Endothelial cell of umbilical vein (primary cell): ENCODE measurements at regions not wholly inside any gene's neighbourhood (a gene's known extent, or its start where the extent isn't known, plus 50 kb on each side); places are given as distances from the start of the nearest gene placed in this dataset.

ENCODE experiments used
- BruUV-seq: library from RNA; stranded (reverse); fragments of 400-500 nt; replicated peaks from 2 replicates; lab custom pipeline; 2021; lab: Mats Ljungman, UMichigan
- CTCF ChIA-PET: fragments of 300-600, 350-600 bp; sonication (Branson Sonifier 250); formaldehyde crosslinking; loops from one replicate; lab custom pipeline; 2021; ENCODE audit warnings: antibody characterized with exemption, inconsistent platforms; lab: Charles Lee
- POLR2A ChIA-PET: fragments of 300-600, 350-600 bp; sonication (Branson Sonifier 250); formaldehyde crosslinking; loops from one replicate; lab custom pipeline; 2021; ENCODE audit warnings: antibody characterized with exemption, inconsistent platforms; lab: Charles Lee
- DNase-seq: peaks from one replicate; pipeline ENCODE4 v3.0.0-alpha.2; 2011; ENCODE audit warnings: low read depth, low spot score
- FAIRE-seq: peaks from 2 replicates; lab custom pipeline; 2011; peaks lifted over from hg19 to GRCh38; lab: Jason Lieb, UNC
- H2AFZ ChIP-seq: 2 replicates; pipeline ENCODE4 v1.6.0; 2012; ENCODE audit warnings: low read depth, low read length, control low read depth, inconsistent platforms
- H3K27ac ChIP-seq: 2 replicates; pipeline ENCODE4 v1.5.1; 2011; ENCODE audit warnings: low read depth, mild to moderate bottlenecking, control low read depth, low read length, moderate library complexity; ENCODE audit not compliant: insufficient read depth
- H3K27me3 ChIP-seq, 2 experiments: 2 replicates each; pipeline versions ENCODE4 v1.6.0 to v1.6.1; 2011; ENCODE audit warnings: low read length in 2 of 2, mixed read lengths in 1 of 2; ENCODE audit not compliant: control insufficient read depth in 2 of 2, insufficient read depth in 2 of 2
- H3K36me3 ChIP-seq, 2 experiments: 2 replicates in 1 of 2; 3 replicates in 1 of 2; pipeline ENCODE4 v1.5.1; 2011; ENCODE audit warnings: low read length in 2 of 2, mild to moderate bottlenecking in 1 of 2, moderate library complexity in 1 of 2; ENCODE audit not compliant: control insufficient read depth in 2 of 2, insufficient read depth in 2 of 2; ENCODE audit errors: extremely low read depth in 1 of 2
- H3K4me1 ChIP-seq: 3 replicates; pipeline ENCODE4 v1.5.1; 2011; ENCODE audit warnings: mild to moderate bottlenecking, low read length; ENCODE audit not compliant: control insufficient read depth, insufficient read depth; ENCODE audit errors: extremely low read depth
- H3K4me2 ChIP-seq: 2 replicates; pipeline ENCODE4 v1.6.1; 2011; ENCODE audit warnings: low read length, control low read depth, mixed read lengths; ENCODE audit not compliant: insufficient read depth
- H3K4me3 ChIP-seq, 3 experiments: fragments of 200-600 bp in 1 of 3; sonication (generic), shearing (Covaris generic) in 1 of 3; replicated peaks in 1 of 3; 2 replicates each; pipeline ENCODE4 v1.5.1; 2011 to 2016; ENCODE audit warnings: control low read depth in 3 of 3, low read length in 3 of 3, mild to moderate bottlenecking in 2 of 3, inconsistent platforms in 1 of 3, low read depth in 1 of 3, moderate library complexity in 1 of 3; ENCODE audit not compliant: insufficient read depth in 1 of 3
- H3K79me2 ChIP-seq: 2 replicates; pipeline ENCODE4 v1.6.0; 2012; ENCODE audit warnings: low read length, inconsistent platforms; ENCODE audit not compliant: control insufficient read depth, insufficient read depth
- H3K9ac ChIP-seq: replicated peaks from 2 replicates; pipeline ENCODE3; 2011; ENCODE audit warnings: low read length, control low read depth; ENCODE audit not compliant: insufficient read depth; ENCODE audit errors: extremely low read depth
- H3K9me1 ChIP-seq: replicated peaks from 3 replicates; pipeline ENCODE4 v1.6.0; 2011; ENCODE audit warnings: mild to moderate bottlenecking, low read length; ENCODE audit not compliant: control insufficient read depth, insufficient read depth; ENCODE audit errors: extremely low read depth
- H3K9me3 ChIP-seq: replicated peaks from 2 replicates; pipeline ENCODE4 v1.5.1; 2012; ENCODE audit warnings: low read length, inconsistent platforms; ENCODE audit not compliant: control insufficient read depth, insufficient read depth
- H4K20me1 ChIP-seq: replicated peaks from 2 replicates; pipeline ENCODE3; 2011; ENCODE audit warnings: mild to moderate bottlenecking, low read length; ENCODE audit not compliant: control insufficient read depth, insufficient read depth; ENCODE audit errors: extremely low read depth
- EZH2 ChIP-seq: IDR thresholded peaks from 2 replicates; pipeline ENCODE4 v1.6.1; 2012; ENCODE audit warnings: borderline replicate concordance, low read depth, mild to moderate bottlenecking, moderate library complexity, low read length, inconsistent platforms; ENCODE audit not compliant: severe bottlenecking
- FOS ChIP-seq: IDR thresholded peaks from 2 replicates; pipeline ENCODE4 v1.6.1; 2011; ENCODE audit warnings: mild to moderate bottlenecking, low read length, moderate library complexity, borderline replicate concordance; ENCODE audit not compliant: insufficient read depth
- GATA2 ChIP-seq: IDR thresholded peaks from 2 replicates; pipeline ENCODE4 v1.7.0; 2011; ENCODE audit warnings: low read depth, mild to moderate bottlenecking, moderate library complexity, mixed read lengths, low read length; ENCODE audit not compliant: insufficient read length, insufficient read depth
- JUN ChIP-seq: IDR thresholded peaks from 2 replicates; pipeline ENCODE4 v1.6.1; 2011; ENCODE audit warnings: borderline replicate concordance, low read depth; ENCODE audit not compliant: insufficient read length, insufficient read depth
- MYC ChIP-seq: IDR thresholded peaks from one replicate; pipeline ENCODE4 v1.6.1; 2011; ENCODE audit warnings: mild to moderate bottlenecking, low read depth, low read length
- POLR2A ChIP-seq: IDR thresholded peaks from 2 replicates; pipeline ENCODE4 v1.6.1; 2012; ENCODE audit warnings: low read depth, mild to moderate bottlenecking, control low read depth, low read length
- POLR2AphosphoS5 ChIP-seq: IDR thresholded peaks from 2 replicates; pipeline ENCODE4 v1.6.1; 2012; ENCODE audit warnings: low read depth, mild to moderate bottlenecking, control low read depth, low read length, moderate library complexity; ENCODE audit not compliant: insufficient read depth
- dilution Hi-C: fragments of 300-500 bp; cut with MboI; formaldehyde crosslinking; loops from one replicate; pipeline ENCODE4 v1.15.0; 2019; ENCODE audit warnings: low sequenced_read_pairs; ENCODE audit not compliant: extremely low pct_ligation_motif_present
- intact Hi-C: fragments of 100-400 bp; cut with micrococcal nuclease; formaldehyde crosslinking; loops from one replicate; pipeline ENCODE4 v1.10.0; 2022
- TF ChIP-seq, protein P1 (sequence below): IDR thresholded peaks from 2 replicates; pipeline ENCODE4 v1.6.1; 2011; ENCODE audit not compliant: insufficient read depth, insufficient read length
- TF ChIP-seq, protein P2 (sequence below), 2 donors: IDR thresholded peaks; 1 replicate in 1 of 2; 2 replicates in 1 of 2; pipeline ENCODE4 v1.5.1; 2011; ENCODE audit warnings: low read length in 2 of 2, mild to moderate bottlenecking in 2 of 2, moderate library complexity in 2 of 2, control low read depth in 1 of 2, inconsistent platforms in 1 of 2, low read depth in 1 of 2; ENCODE audit not compliant: insufficient read depth in 1 of 2; ENCODE audit errors: extremely low read depth in 1 of 2

DNA sequence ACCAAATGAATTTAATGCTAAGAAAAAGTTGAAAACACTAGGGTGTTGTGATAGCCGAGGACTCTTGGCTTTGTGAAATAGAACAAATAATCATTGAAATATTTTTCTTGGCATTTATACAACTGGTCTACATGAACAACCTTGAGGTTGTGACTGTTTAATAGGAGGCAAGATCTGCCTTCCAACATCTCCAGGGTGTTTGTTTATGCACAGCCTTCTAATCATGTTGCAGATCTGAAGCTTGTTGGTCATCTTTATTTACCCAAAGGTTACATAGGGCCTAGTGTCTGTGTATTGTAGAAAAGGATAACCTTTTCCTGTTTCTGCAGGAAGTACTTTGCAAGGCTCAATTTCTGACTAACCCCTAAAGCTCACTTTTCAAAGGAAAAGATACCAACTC lies 65.2 kb upstream of the RANBP3L start:
- no peak for DNase-seq

More for the DNA sequence above, 65.2 kb upstream of the RANBP3L start:
- Histone ChIP-seq H3K9me3 (no peaks in the 10 kb centered on the region), H2AFZ (no peak overlapping the region), H4K20me1 (no peaks in the 10 kb centered on the region), H3K4me1 (no peaks in the 10 kb centered on the region), H3K36me3 (no peaks in the 10 kb centered on the region), H3K79me2 (no peaks in the 10 kb centered on the region), H3K27me3 (no peaks in the 10 kb centered on the region), H3K4me3 (no peak overlapping the region), H3K9ac (no peak overlapping the region), H3K4me2 (no peak overlapping the region), H3K27ac (no peak overlapping the region), H3K9me1 (no peaks in the 10 kb centered on the region)
- TF ChIP-seq GATA2 = no peak
- no peak for TF ChIP-seq FOS
- TF ChIP-seq, protein P1, sequence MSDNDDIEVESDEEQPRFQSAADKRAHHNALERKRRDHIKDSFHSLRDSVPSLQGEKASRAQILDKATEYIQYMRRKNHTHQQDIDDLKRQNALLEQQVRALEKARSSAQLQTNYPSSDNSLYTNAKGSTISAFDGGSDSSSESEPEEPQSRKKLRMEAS = no peak
- no peak for TF ChIP-seq POLR2A
- no peak for TF ChIP-seq POLR2AphosphoS5
- TF ChIP-seq EZH2 = no peak
- no peak for TF ChIP-seq JUN
- no peak for TF ChIP-seq MYC
- TF ChIP-seq, protein P2, sequence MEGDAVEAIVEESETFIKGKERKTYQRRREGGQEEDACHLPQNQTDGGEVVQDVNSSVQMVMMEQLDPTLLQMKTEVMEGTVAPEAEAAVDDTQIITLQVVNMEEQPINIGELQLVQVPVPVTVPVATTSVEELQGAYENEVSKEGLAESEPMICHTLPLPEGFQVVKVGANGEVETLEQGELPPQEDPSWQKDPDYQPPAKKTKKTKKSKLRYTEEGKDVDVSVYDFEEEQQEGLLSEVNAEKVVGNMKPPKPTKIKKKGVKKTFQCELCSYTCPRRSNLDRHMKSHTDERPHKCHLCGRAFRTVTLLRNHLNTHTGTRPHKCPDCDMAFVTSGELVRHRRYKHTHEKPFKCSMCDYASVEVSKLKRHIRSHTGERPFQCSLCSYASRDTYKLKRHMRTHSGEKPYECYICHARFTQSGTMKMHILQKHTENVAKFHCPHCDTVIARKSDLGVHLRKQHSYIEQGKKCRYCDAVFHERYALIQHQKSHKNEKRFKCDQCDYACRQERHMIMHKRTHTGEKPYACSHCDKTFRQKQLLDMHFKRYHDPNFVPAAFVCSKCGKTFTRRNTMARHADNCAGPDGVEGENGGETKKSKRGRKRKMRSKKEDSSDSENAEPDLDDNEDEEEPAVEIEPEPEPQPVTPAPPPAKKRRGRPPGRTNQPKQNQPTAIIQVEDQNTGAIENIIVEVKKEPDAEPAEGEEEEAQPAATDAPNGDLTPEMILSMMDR (IDR thresholded peaks at IDR 0.05; ENCODE audit: extremely low read depth in 1 of 2, insufficient read depth in 1 of 2, low read depth in 1 of 2, low read length in 2 of 2) = no peak
- ChIA-PET CTCF (interaction anchor here (1.1 to 1.2 kb wide), 2 partner anchors 12 to 21 kb away, joined by 3 read pairs; no protein-coding TSS in a partner anchor), POLR2A (no interaction called here)
- dilution Hi-C loops (no loop called here), intact Hi-C loops (no loop called here)
- BruUV-seq = no TSS peak
- no peak for FAIRE-seq
